GM23338 (cell line): ENCODE measurements at regions not wholly inside any gene's neighbourhood (a gene's known extent, or its start where the extent isn't known, plus 50 kb on each side); places are given as distances from the start of the nearest gene placed in this dataset.
A peak's percentile ranks its signal among the peaks of the same experiment; 100 is the strongest.

Source experiments
- ATAC-seq: fragments of 200-7000 bp; cut with Tn5 transposase; 3 replicates; pipeline ENCODE4 v1.9.1; 2020
- DNase-seq: peaks from one replicate; pipeline ENCODE4 v3.0.0-alpha.2; 2015; ENCODE audit warnings: low spot score
- H2AFZ ChIP-seq: fragments of 200-600 bp; sonication (generic); 2 replicates; pipeline ENCODE4 v1.8.0; 2016; ENCODE audit warnings: antibody characterized with exemption, mild to moderate bottlenecking, moderate library complexity
- H3F3A ChIP-seq: fragments of 200-600 bp; sonication (generic); replicated peaks from 2 replicates; pipeline ENCODE4 v1.8.0; 2017; ENCODE audit warnings: antibody characterized with exemption, mixed run types, low read depth
- H3K27ac ChIP-seq: fragments of 200-600 bp; sonication (generic); 2 replicates; pipeline ENCODE4 v1.6.1; 2016; ENCODE audit warnings: low read depth
- H3K27me3 ChIP-seq: fragments of 200-600 bp; sonication (generic); 2 replicates; pipeline ENCODE4 v1.8.0; 2016; ENCODE audit warnings: mild to moderate bottlenecking, mixed run types, moderate library complexity; ENCODE audit not compliant: insufficient read depth
- H3K36me3 ChIP-seq: fragments of 200-600 bp; sonication (generic); 2 replicates; pipeline ENCODE4 v1.8.0; 2016; ENCODE audit warnings: mild to moderate bottlenecking; ENCODE audit not compliant: insufficient read depth
- H3K4me1 ChIP-seq: fragments of 200-600 bp; sonication (generic); 2 replicates; pipeline ENCODE4 v1.8.0; 2016; ENCODE audit warnings: mild to moderate bottlenecking, moderate library complexity; ENCODE audit not compliant: insufficient read depth
- H3K4me2 ChIP-seq: fragments of 200-600 bp; sonication (generic); 2 replicates; pipeline ENCODE4 v1.7.1; 2017; ENCODE audit warnings: mixed run types
- H3K4me3 ChIP-seq: fragments of 200-600 bp; sonication (generic); 2 replicates; pipeline ENCODE4 v1.6.1; 2016; ENCODE audit warnings: mixed run types
- H3K79me2 ChIP-seq: fragments of 200-600 bp; sonication (generic); replicated peaks from 2 replicates; pipeline ENCODE4 v1.8.0; 2017; ENCODE audit warnings: mild to moderate bottlenecking; ENCODE audit not compliant: insufficient read depth
- H3K9me2 ChIP-seq: fragments of 200-600 bp; sonication (generic); 2 replicates; pipeline ENCODE4 v1.8.0; 2017; ENCODE audit not compliant: insufficient read depth
- H4K20me1 ChIP-seq: fragments of 200-600 bp; sonication (generic); replicated peaks from 2 replicates; pipeline ENCODE4 v1.8.0; 2017; ENCODE audit warnings: mild to moderate bottlenecking; ENCODE audit not compliant: insufficient read depth
- H3K27ac Mint-ChIP-seq: 2 replicates; pipeline ENCODE4 v1.8.0; 2020; ENCODE audit warnings: inconsistent platforms, mild to moderate bottlenecking, moderate library complexity, mixed read lengths
- H3K27me3 Mint-ChIP-seq: 3 replicates; pipeline ENCODE4 v1.8.0; 2022; ENCODE audit warnings: low read depth, mild to moderate bottlenecking, moderate library complexity, mixed read lengths, inconsistent platforms; ENCODE audit not compliant: insufficient read depth, poor library complexity
- H3K36me3 Mint-ChIP-seq: 3 replicates; pipeline ENCODE4 v1.8.0; 2021; ENCODE audit warnings: low read depth, mild to moderate bottlenecking, inconsistent platforms, moderate library complexity, mixed read lengths
- H3K4me1 Mint-ChIP-seq: 3 replicates; pipeline ENCODE4 v1.8.0; 2020; ENCODE audit warnings: mild to moderate bottlenecking, inconsistent platforms, mixed read lengths
- H3K4me3 Mint-ChIP-seq: 3 replicates; pipeline ENCODE4 v1.8.0; 2021; ENCODE audit warnings: moderate library complexity, mild to moderate bottlenecking, inconsistent platforms, mixed read lengths
- H3K9me3 Mint-ChIP-seq: 3 replicates; pipeline ENCODE4 v1.8.0; 2020; ENCODE audit warnings: moderate library complexity, mild to moderate bottlenecking, inconsistent platforms, mixed read lengths
- ETS1 ChIP-seq: IDR thresholded peaks from 2 replicates; pipeline ENCODE4 v1.6.1; 2016; ENCODE audit warnings: antibody characterized with exemption
- EZH2 ChIP-seq: fragments of 200-600 bp; sonication (generic); IDR thresholded peaks from one replicate; pipeline ENCODE4 v1.8.0; 2017; ENCODE audit warnings: antibody characterized with exemption, mild to moderate bottlenecking, low read depth; ENCODE audit not compliant: unreplicated experiment
- EZH2phosphoT487 ChIP-seq: fragments of 200-600 bp; sonication (generic); IDR thresholded peaks from one replicate; pipeline ENCODE4 v1.8.1; 2018; ENCODE audit warnings: antibody characterized with exemption; ENCODE audit not compliant: unreplicated experiment
- JUNB ChIP-seq: IDR thresholded peaks from one replicate; pipeline ENCODE4 v1.6.1; 2016; ENCODE audit warnings: antibody characterized with exemption; ENCODE audit not compliant: unreplicated experiment
- NANOG ChIP-seq: IDR thresholded peaks from 2 replicates; pipeline ENCODE4 v1.6.1; 2016; ENCODE audit warnings: antibody characterized with exemption, borderline replicate concordance
- POLR2AphosphoS5 ChIP-seq: IDR thresholded peaks from 2 replicates; pipeline ENCODE4 v1.6.1; 2016; ENCODE audit warnings: antibody characterized with exemption, low read depth
- REST ChIP-seq: IDR thresholded peaks from one replicate; pipeline ENCODE4 v1.6.1; 2018; ENCODE audit warnings: antibody characterized with exemption; ENCODE audit not compliant: unreplicated experiment
- ZNF114 ChIP-seq: fragments of 250-450 bp; sonication (Bioruptor Pico); IDR thresholded peaks from 2 replicates; pipeline ENCODE4 v1.5.0; 2020; ENCODE audit warnings: mild to moderate bottlenecking, moderate library complexity
- ZNF331 ChIP-seq: fragments of 250-450 bp; sonication (Bioruptor Pico); IDR thresholded peaks from 2 replicates; pipeline ENCODE4 v1.5.0; 2020; ENCODE audit warnings: low read depth, mild to moderate bottlenecking, moderate library complexity

- TF ChIP-seq ZNF331 (CRISPR knock-in tag) (no peak), EZH2 (no peak), POLR2AphosphoS5 (no peak), EZH2phosphoT487 (no peak), ETS1 (no peak), NANOG (no peak)
Observed at GRCh38 chrX:110504947-110505346, 146.3 kb downstream of the RTL9 start (continued).

GRCh38 chrX:110509755-110510532, 151.3 kb downstream of the RTL9 start:
- H3K9me3 Mint-ChIP-seq: peaks cover 4% of the 10 kb centered on the region; the same call in 1 of the 3 replicates
- H3K4me3 Mint-ChIP-seq: peak overlapping the region; percentile 21; the same call in 1 of the 3 replicates
- no peaks in the 10 kb centered on the region for H4K20me1 ChIP-seq
- H3K36me3 Mint-ChIP-seq: no peaks in the 10 kb centered on the region
- no peaks in the 10 kb centered on the region for H3K27me3 ChIP-seq
- no peaks in the 10 kb centered on the region for H3F3A ChIP-seq
- H2AFZ ChIP-seq: no peak overlapping the region
- 0 out of 2 replicates have a peak, but pooled peaks cover 3% of the 10 kb centered on the region for H3K9me2 ChIP-seq
- no peaks in the 10 kb centered on the region for H3K79me2 ChIP-seq
- peak overlapping the region; percentile 87 for H3K27ac ChIP-seq
- H3K27me3 Mint-ChIP-seq: no peaks in the 10 kb centered on the region
- H3K4me1 ChIP-seq: peaks cover 3% of the 10 kb centered on the region; the same call in 1 of the 2 replicates
- no peaks in the 10 kb centered on the region for H3K36me3 ChIP-seq
- ATAC-seq (peak; percentile 78), DNase-seq (peak; percentile 80)
- H3K4me2 ChIP-seq: peak overlapping the region; percentile 0; the same call in 1 of the 2 replicates
- H3K4me1 Mint-ChIP-seq: peaks cover 16% of the 10 kb centered on the region
- no peak for TF ChIP-seq POLR2AphosphoS5
- peak; percentile 28; the same call in 1 of the 2 replicates for TF ChIP-seq NANOG
- H3K4me3 ChIP-seq: no peak overlapping the region
- H3K27ac Mint-ChIP-seq: peak overlapping the region; percentile 94

- DNase-seq: no peak
- Histone ChIP-seq H2AFZ (no peak overlapping the region), H3K79me2 (no peaks in the 10 kb centered on the region), H3K27me3 (no peaks in the 10 kb centered on the region), H3K4me2 (no peak overlapping the region), H3K4me3 (no peak overlapping the region), H3K4me1 (peaks cover 3% of the 10 kb centered on the region; the same call in 1 of the 2 replicates), H3K36me3 (no peaks in the 10 kb centered on the region), H3K27ac (no peak overlapping the region), H3K9me2 (no peaks in the 10 kb centered on the region), H3F3A (no peaks in the 10 kb centered on the region), H4K20me1 (no peaks in the 10 kb centered on the region)
- no peaks in the 10 kb centered on the region for H3K27me3 Mint-ChIP-seq
- no peaks in the 10 kb centered on the region for H3K36me3 Mint-ChIP-seq
- H3K9me3 Mint-ChIP-seq: peaks cover 4% of the 10 kb centered on the region; the same call in 1 of the 3 replicates
- no peak for ATAC-seq
- peaks cover 16% of the 10 kb centered on the region for H3K4me1 Mint-ChIP-seq
- H3K27ac Mint-ChIP-seq: no peak overlapping the region
- no peak overlapping the region for H3K4me3 Mint-ChIP-seq
- TF ChIP-seq EZH2phosphoT487: no peak
- TF ChIP-seq JUNB: no peak
- no peak for TF ChIP-seq EZH2
- no peak for TF ChIP-seq ETS1
- no peak for TF ChIP-seq ZNF114
- no peak for TF ChIP-seq REST
Observed at GRCh38 chrX:110511238-110511637, 152.6 kb downstream of the RTL9 start.
